Activated CD4-positive, alpha-beta T cell treated with anti-CD3 and anti-CD28 coated beads, Interleukin-2, amount 10 ng/mL, durations not matched to agents 24 days and 14 days (primary cell): ENCODE measurements at regions not wholly inside any gene's neighbourhood (a gene's known extent, or its start where the extent isn't known, plus 50 kb on each side); places are given as distances from the start of the nearest gene placed in this dataset.
"Not testable (repeated sequence)": the region's sequence is repeated elsewhere in the genome, so short reads cannot be mapped to it uniquely, and the experiment has no call there.

ENCODE experiments used
- DNase-seq: peaks from one replicate; pipeline ENCODE4 v3.0.0; 2022
- H3K27ac Mint-ChIP-seq: one replicate; pipeline ENCODE4 v1.8.0; 2022; ENCODE audit warnings: mild to moderate bottlenecking, mixed read lengths
- H3K27me3 Mint-ChIP-seq: one replicate; pipeline ENCODE4 v1.8.0; 2022; ENCODE audit warnings: mixed read lengths
- H3K36me3 Mint-ChIP-seq: one replicate; pipeline ENCODE4 v1.8.0; 2022; ENCODE audit warnings: low read depth, mild to moderate bottlenecking, mixed read lengths
- H3K4me1 Mint-ChIP-seq: one replicate; pipeline ENCODE4 v1.8.0; 2021; ENCODE audit warnings: mixed read lengths
- H3K4me3 Mint-ChIP-seq: one replicate; pipeline ENCODE4 v1.8.0; 2022; ENCODE audit warnings: mild to moderate bottlenecking, moderate library complexity, mixed read lengths
- H3K9me3 Mint-ChIP-seq: one replicate; pipeline ENCODE4 v1.8.0; 2021; ENCODE audit warnings: mixed read lengths
- intact Hi-C: fragments of 100-400 bp; cut with micrococcal nuclease; formaldehyde crosslinking; loops from one replicate; pipeline ENCODE4 v1.15.1; 2023

DNA sequence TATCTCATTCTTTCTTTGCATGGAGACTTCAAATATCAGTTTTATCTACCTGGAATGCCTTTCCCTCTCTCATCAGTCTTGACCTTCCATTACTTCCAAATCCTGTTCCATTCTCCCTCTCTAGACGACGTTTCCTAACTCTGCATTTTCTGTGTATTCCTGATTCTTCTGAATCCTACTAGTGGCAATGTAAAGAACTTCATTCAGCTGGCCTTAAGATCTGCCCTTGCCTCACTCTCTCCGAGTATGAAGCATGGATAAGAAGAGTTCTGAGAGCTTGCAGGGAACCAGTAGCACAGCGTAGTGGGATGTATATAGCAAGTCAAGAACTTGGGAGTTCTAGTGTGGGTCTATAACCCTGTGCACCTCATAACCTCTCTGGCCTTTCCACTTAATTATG lies 68.5 kb upstream of the HOXC13 start:
- intact Hi-C loops = no loop called here
- Mint-ChIP-seq H3K4me3 (no peak overlapping the region), H3K27ac (no peak overlapping the region), H3K4me1 (no peaks in the 10 kb centered on the region), H3K9me3 (no peaks in the 10 kb centered on the region), H3K27me3 (peaks cover 27% of the 10 kb centered on the region), H3K36me3 (no peaks in the 10 kb centered on the region)
- peak; percentile 17 for DNase-seq

DNA sequence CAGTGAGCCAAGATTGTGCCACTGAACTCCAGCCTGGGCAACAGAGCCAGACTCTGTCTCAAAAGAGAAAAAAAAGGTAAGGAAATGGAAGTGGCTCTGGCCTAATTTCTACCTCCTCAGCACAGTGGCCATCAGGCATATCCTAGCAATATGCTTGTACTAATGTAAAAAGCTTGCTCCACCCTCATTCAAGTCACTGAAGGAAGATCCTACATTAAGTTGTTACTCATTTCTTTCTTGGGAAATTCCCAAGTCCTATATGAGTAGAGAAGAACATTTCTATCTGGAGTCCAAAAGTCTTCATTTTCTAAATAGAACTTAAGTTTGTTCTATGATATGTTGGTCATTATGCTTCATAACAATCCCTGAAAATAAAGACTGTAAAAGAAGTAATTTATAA lies 67.3 kb upstream of the HOXC13 start:
- intact Hi-C loops = no loop called here
- H3K9me3 Mint-ChIP-seq = no peaks in the 10 kb centered on the region
- H3K4me3 Mint-ChIP-seq = no peak overlapping the region
- no peaks in the 10 kb centered on the region for H3K4me1 Mint-ChIP-seq
- DNase-seq = no peak
- no peaks in the 10 kb centered on the region for H3K36me3 Mint-ChIP-seq
- peaks cover 27% of the 10 kb centered on the region for H3K27me3 Mint-ChIP-seq
- no peak overlapping the region for H3K27ac Mint-ChIP-seq

DNA sequence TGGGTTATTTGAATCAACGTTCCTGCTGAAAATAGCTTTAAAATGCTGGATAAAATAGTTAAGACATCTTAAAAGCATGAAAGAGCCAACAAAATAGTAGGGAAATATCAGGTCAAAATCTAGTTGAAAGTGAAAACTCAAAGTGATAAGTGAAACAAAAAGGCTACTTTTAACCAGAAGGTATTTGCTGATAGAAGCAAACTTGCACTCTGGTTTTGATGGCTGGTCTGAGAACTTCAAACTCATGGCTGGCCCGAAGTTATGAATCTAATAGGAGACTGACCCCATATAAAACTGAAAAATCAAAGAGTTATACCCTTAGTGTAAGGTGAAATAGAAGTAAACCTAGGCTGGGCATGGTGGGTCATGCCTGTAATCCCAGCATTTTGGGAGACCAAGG lies 66.3 kb upstream of the HOXC13 start:
- H3K9me3 Mint-ChIP-seq = no peaks in the 10 kb centered on the region
- H3K27me3 Mint-ChIP-seq = peaks cover 29% of the 10 kb centered on the region
- H3K4me3 Mint-ChIP-seq = no peak overlapping the region
- no peaks in the 10 kb centered on the region for H3K4me1 Mint-ChIP-seq
- no peak for DNase-seq
- no peak overlapping the region for H3K27ac Mint-ChIP-seq
- intact Hi-C loops = no loop called here
- H3K36me3 Mint-ChIP-seq = no peaks in the 10 kb centered on the region

DNA sequence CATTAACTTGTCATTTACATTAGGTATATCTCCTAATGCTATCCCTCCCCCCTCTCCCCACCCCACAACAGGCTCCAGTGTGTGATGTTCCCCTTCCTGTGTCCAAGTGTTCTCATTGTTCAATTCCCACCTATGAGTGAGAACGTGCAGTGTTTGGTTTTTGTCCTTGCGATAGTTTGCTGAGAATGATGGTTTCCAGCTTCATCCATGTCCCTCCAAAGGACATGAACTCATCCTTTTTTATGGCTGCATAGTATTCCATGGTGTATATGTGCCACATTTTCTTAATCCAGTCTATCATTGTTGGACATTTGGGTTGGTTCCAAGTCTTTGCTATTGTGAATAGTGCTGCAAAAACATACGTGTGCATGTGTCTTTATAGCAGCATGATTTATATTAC lies 60.7 kb upstream of the HOXC13 start:
- peaks cover 30% of the 10 kb centered on the region for H3K27me3 Mint-ChIP-seq
- H3K9me3 Mint-ChIP-seq, DNase-seq, intact Hi-C loops, H3K36me3 Mint-ChIP-seq, H3K4me1 Mint-ChIP-seq, H3K4me3 Mint-ChIP-seq, H3K27ac Mint-ChIP-seq: not testable (repeated sequence)

DNA sequence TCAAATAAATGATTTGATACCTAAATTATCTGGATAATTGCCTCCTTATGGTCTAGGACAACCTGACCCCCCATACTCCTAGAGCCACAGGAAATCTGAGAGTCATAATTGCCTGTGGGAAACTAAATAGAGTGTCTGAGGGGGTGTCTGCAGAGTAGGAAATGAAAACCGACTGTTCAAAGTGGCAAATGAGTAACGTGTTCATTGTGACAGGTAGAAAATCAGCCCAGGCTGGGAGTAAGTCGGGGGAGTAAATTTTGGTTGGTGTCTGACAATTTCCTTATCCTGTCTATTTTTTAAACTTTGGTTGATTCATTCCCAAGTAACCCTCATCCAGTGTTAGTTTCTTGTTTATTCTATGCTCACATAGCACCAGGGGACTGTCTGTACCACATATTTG lies 51.6 kb upstream of the HOXC13 start:
- no peak for DNase-seq
- Mint-ChIP-seq H3K27me3 (peaks cover 49% of the 10 kb centered on the region), H3K36me3 (no peaks in the 10 kb centered on the region), H3K9me3 (no peaks in the 10 kb centered on the region), H3K4me3 (no peak overlapping the region), H3K4me1 (no peaks in the 10 kb centered on the region), H3K27ac (no peak overlapping the region)
- intact Hi-C loops = no loop called here

DNA sequence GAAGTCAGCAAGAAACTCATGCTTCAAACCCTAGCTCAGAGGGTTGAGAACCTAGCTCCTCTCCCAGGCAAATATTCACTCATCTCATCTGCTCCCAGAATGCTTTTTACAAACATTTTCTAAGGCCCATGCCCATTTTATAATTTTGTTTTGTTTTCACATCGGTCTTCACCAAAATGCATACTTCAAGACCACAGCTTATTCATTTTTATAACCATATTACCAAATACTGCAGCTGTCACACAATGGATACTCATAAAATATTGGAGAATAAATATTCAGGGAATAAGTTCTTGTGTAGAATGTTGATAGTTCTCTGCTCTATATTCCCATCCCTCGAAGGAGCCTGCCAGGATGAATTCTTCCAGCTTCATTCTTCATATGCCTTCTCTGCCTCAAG lies 50.8 kb upstream of the HOXC13 start:
- H3K4me3 Mint-ChIP-seq = no peak overlapping the region

More for the DNA sequence above, 50.8 kb upstream of the HOXC13 start:
- Mint-ChIP-seq H3K9me3 (no peaks in the 10 kb centered on the region), H3K27me3 (peaks cover 48% of the 10 kb centered on the region), H3K36me3 (no peaks in the 10 kb centered on the region), H3K4me1 (no peaks in the 10 kb centered on the region), H3K27ac (no peak overlapping the region)
- intact Hi-C loops = no loop called here
- no peak for DNase-seq
